Left lung (tissue), 4 donors: ENCODE measurements at regions not wholly inside any gene's neighbourhood (a gene's known extent, or its start where the extent isn't known, plus 50 kb on each side); places are given as distances from the start of the nearest gene placed in this dataset.

Source experiments
- ATAC-seq: fragments of 200-7000 bp; cut with Tn5 transposase; one replicate; pipeline ENCODE4 v1.9.1; 2020; ENCODE audit warnings: moderate library complexity
- DNase-seq, 4 donors: peaks; one replicate each; pipeline ENCODE4 v3.0.0-alpha.2; 2013 to 2020
- H3K27ac ChIP-seq, 2 donors: fragments of 200-600 bp; sonication (generic) in 1 of 2; one replicate each; pipeline versions ENCODE4 v1.5.0 to v1.8.0; 2020 to 2021
- H3K27me3 ChIP-seq, 2 donors: fragments of 200-600 bp; sonication (generic) in 1 of 2; one replicate each; pipeline versions ENCODE4 v1.5.0 to v1.8.0; 2020 to 2021
- H3K36me3 ChIP-seq, 2 donors: fragments of 200-600 bp; sonication (generic) in 1 of 2; one replicate each; pipeline versions ENCODE4 v1.5.0 to v1.8.0; 2020 to 2021
- H3K4me1 ChIP-seq, 2 donors: fragments of 200-600 bp; one replicate each; pipeline ENCODE4 v1.8.0; 2021
- H3K4me3 ChIP-seq, 2 donors: fragments of 200-600 bp; sonication (generic) in 1 of 2; one replicate each; pipeline versions ENCODE4 v1.5.0 to v1.8.0; 2020 to 2021; ENCODE audit warnings: mild to moderate bottlenecking in 1 of 2
- H3K9me3 ChIP-seq, 2 donors: fragments of 200-600 bp; sonication (generic) in 1 of 2; one replicate each; pipeline versions ENCODE4 v1.5.0 to v1.8.0; 2020 to 2021
- CTCF ChIP-seq, 2 donors: fragments of 200-600 bp; sonication (generic) in 1 of 2; IDR thresholded peaks; one replicate each; pipeline versions ENCODE4 v1.5.0 to v1.8.0; 2021; ENCODE audit warnings: antibody characterized with exemption in 2 of 2
- intact Hi-C, 2 donors: fragments of 100-400 bp; cut with DNase I; formaldehyde crosslinking; loops; one replicate each; pipeline versions ENCODE4 v1.11.2 to v1.14.2; 2022
- donor health status: DM: no; HTN: yes; CAD: no.
- donor health status: DM: no; HTN: no; CAD: no.

DNA sequence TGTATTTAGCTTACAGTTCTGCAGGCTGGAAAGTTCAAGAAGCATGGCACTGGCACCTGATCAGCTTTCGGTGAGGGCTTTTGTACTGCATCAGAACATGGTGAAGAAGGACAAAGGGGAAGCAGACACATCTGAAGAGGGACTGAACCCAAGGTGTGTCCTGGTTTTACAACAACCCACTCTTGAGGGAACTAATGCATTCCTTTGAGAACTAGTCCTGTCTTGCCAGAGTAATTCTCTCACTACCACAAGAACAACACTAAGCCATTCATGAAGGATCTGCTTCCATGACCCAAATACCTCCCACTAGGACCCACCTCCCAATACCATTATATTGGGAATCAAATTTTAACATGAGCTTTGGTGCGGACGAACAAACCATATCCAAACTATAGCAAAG lies 93.6 kb downstream of the RFC3 start:
- intact Hi-C loops = no loop called here
- H3K4me1 ChIP-seq = no peaks in the 10 kb centered on the region
- TF ChIP-seq CTCF (IDR thresholded peaks at IDR 0.05) = no peak

GRCh38 chr13:33913829-33914228 lies 95.9 kb downstream of the RFC3 start:
- no peak overlapping the region for H3K4me3 ChIP-seq
- DNase-seq (no peak), ATAC-seq (no peak)
- H3K36me3 ChIP-seq = no peaks in the 10 kb centered on the region
- no peaks in the 10 kb centered on the region for H3K9me3 ChIP-seq
- H3K27ac ChIP-seq = no peak overlapping the region
- H3K27me3 ChIP-seq = no peaks in the 10 kb centered on the region
- intact Hi-C loops = no loop called here
- TF ChIP-seq CTCF (IDR thresholded peaks at IDR 0.05) = no peak
- H3K4me1 ChIP-seq = no peaks in the 10 kb centered on the region

More for the DNA sequence above, 93.6 kb downstream of the RFC3 start:
- no peaks in the 10 kb centered on the region for H3K9me3 ChIP-seq
- H3K27me3 ChIP-seq = no peaks in the 10 kb centered on the region
- H3K4me3 ChIP-seq = no peak overlapping the region
- H3K27ac ChIP-seq = no peak overlapping the region
- ATAC-seq (no peak), DNase-seq (no peak)
- no peaks in the 10 kb centered on the region for H3K36me3 ChIP-seq

- DNase-seq = no peak
- Histone ChIP-seq H3K4me3 (no peak overlapping the region), H3K9me3 (no peaks in the 10 kb centered on the region), H3K36me3 (no peaks in the 10 kb centered on the region), H3K27me3 (no peaks in the 10 kb centered on the region), H3K4me1 (no peaks in the 10 kb centered on the region), H3K27ac (no peak overlapping the region)
- intact Hi-C loops = no loop called here
- no peak for TF ChIP-seq CTCF (IDR thresholded peaks at IDR 0.05)
- ATAC-seq = no peak
Measured at GRCh38 chr13:33917190-33917589, 99.2 kb downstream of the RFC3 start.

- TF ChIP-seq CTCF (IDR thresholded peaks at IDR 0.05) = no peak
- Histone ChIP-seq H3K4me3 (no peak overlapping the region), H3K27ac (no peak overlapping the region), H3K4me1 (no peaks in the 10 kb centered on the region), H3K36me3 (no peaks in the 10 kb centered on the region), H3K27me3 (no peaks in the 10 kb centered on the region), H3K9me3 (no peaks in the 10 kb centered on the region)
- DNase-seq (peak in 3 of 4 donors; percentile 27 to 42 (median 39)), ATAC-seq (peak; percentile 66)
- intact Hi-C loops = no loop called here
Measured at GRCh38 chr13:33918199-33918932, 100.4 kb downstream of the RFC3 start.

DNA sequence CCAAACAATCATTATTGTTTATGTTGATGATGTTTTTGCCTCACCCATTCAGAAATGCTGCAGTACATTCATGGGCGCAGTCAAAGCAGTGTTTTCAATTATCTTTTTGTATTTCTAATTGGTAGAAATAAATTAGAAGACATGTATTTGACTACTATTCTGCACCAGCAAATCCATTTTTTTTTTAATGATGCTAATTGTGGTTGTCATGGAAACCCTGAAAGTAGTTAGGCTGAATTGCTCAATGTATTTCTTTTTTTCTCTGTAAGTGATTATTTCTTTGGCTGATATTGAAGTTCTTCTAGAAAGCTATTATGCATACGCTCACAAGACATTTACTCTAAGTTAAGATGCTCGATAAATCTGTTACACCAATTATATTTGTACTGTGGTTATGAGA lies 101.2 kb downstream of the RFC3 start:
- Histone ChIP-seq H3K27ac (no peak overlapping the region), H3K9me3 (no peaks in the 10 kb centered on the region), H3K27me3 (no peaks in the 10 kb centered on the region), H3K4me1 (no peaks in the 10 kb centered on the region), H3K36me3 (no peaks in the 10 kb centered on the region), H3K4me3 (no peak overlapping the region)
- ATAC-seq (no peak), DNase-seq (no peak)
- TF ChIP-seq CTCF (IDR thresholded peaks at IDR 0.05) = no peak
- intact Hi-C loops = no loop called here
